Liver (tissue), 3 donors: ENCODE measurements at regions not wholly inside any gene's neighbourhood (a gene's known extent, or its start where the extent isn't known, plus 50 kb on each side); places are given as distances from the start of the nearest gene placed in this dataset.

Experiments
- ATF3 ChIP-seq: IDR thresholded peaks from 2 replicates; pipeline ENCODE4 v1.6.1; 2016; ENCODE audit warnings: antibody characterized with exemption
- FOXA1 ChIP-seq: IDR thresholded peaks from 2 replicates; pipeline ENCODE4 v1.6.1; 2016; ENCODE audit warnings: antibody characterized with exemption
- FOXA2 ChIP-seq: IDR thresholded peaks from 2 replicates; pipeline ENCODE4 v1.6.1; 2016; ENCODE audit warnings: antibody characterized with exemption
- GABPA ChIP-seq, 2 donors: IDR thresholded peaks in 1 of 2; conservative IDR thresholded peaks in 1 of 2; 2 replicates each; pipeline ENCODE4 v1.6.1; 2016; ENCODE audit warnings: antibody characterized with exemption in 2 of 2, mild to moderate bottlenecking in 1 of 2, moderate library complexity in 1 of 2
- HNF4A ChIP-seq, 2 donors: conservative IDR thresholded peaks; 2 replicates each; pipeline ENCODE4 v1.6.1; 2016; ENCODE audit warnings: antibody characterized with exemption in 2 of 2, mild to moderate bottlenecking in 2 of 2
- JUND ChIP-seq, 2 donors: IDR thresholded peaks; 2 replicates each; pipeline ENCODE4 v1.6.1; 2016; ENCODE audit warnings: antibody characterized with exemption in 2 of 2
- NR2F2 ChIP-seq: IDR thresholded peaks from 2 replicates; pipeline ENCODE4 v1.6.1; 2016; ENCODE audit warnings: antibody characterized with exemption
- RAD21 ChIP-seq, 2 donors: IDR thresholded peaks; 2 replicates each; pipeline ENCODE4 v1.6.1; 2016; ENCODE audit warnings: antibody characterized with exemption in 2 of 2, mild to moderate bottlenecking in 2 of 2
- RXRA ChIP-seq, 2 donors: IDR thresholded peaks; 2 replicates each; pipeline ENCODE4 v1.6.1; 2017 to 2018; ENCODE audit warnings: antibody characterized with exemption in 2 of 2, mild to moderate bottlenecking in 1 of 2
- TAF1 ChIP-seq: conservative IDR thresholded peaks from 2 replicates; pipeline ENCODE4 v1.6.1; 2016; ENCODE audit warnings: antibody characterized with exemption, mild to moderate bottlenecking
- TF ChIP-seq, protein P1 (sequence below): fragments of 150-350 bp; IDR thresholded peaks from 2 replicates; pipeline ENCODE4 v1.5.1; 2017; ENCODE audit warnings: improper control_type of control experiment, low read depth, low read length; ENCODE audit not compliant: missing input control
- TF ChIP-seq, protein P2 (sequence below): IDR thresholded peaks from 2 replicates; pipeline ENCODE4 v1.6.1; 2016; ENCODE audit warnings: antibody characterized with exemption, mild to moderate bottlenecking
- TF ChIP-seq, protein P3 (sequence below): IDR thresholded peaks from 2 replicates; pipeline ENCODE4 v1.6.1; 2016; ENCODE audit warnings: antibody characterized with exemption
- donor health status: healthy.
- donor health status: healthy.

GRCh38 chr9:83153030-83153429 is 90.1 kb upstream of the RASEF start:
- TF ChIP-seq, protein P1, sequence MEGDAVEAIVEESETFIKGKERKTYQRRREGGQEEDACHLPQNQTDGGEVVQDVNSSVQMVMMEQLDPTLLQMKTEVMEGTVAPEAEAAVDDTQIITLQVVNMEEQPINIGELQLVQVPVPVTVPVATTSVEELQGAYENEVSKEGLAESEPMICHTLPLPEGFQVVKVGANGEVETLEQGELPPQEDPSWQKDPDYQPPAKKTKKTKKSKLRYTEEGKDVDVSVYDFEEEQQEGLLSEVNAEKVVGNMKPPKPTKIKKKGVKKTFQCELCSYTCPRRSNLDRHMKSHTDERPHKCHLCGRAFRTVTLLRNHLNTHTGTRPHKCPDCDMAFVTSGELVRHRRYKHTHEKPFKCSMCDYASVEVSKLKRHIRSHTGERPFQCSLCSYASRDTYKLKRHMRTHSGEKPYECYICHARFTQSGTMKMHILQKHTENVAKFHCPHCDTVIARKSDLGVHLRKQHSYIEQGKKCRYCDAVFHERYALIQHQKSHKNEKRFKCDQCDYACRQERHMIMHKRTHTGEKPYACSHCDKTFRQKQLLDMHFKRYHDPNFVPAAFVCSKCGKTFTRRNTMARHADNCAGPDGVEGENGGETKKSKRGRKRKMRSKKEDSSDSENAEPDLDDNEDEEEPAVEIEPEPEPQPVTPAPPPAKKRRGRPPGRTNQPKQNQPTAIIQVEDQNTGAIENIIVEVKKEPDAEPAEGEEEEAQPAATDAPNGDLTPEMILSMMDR = no peak
- no peak for TF ChIP-seq HNF4A (conservative IDR thresholded peaks at IDR 0.05)
- TF ChIP-seq, protein P2, sequence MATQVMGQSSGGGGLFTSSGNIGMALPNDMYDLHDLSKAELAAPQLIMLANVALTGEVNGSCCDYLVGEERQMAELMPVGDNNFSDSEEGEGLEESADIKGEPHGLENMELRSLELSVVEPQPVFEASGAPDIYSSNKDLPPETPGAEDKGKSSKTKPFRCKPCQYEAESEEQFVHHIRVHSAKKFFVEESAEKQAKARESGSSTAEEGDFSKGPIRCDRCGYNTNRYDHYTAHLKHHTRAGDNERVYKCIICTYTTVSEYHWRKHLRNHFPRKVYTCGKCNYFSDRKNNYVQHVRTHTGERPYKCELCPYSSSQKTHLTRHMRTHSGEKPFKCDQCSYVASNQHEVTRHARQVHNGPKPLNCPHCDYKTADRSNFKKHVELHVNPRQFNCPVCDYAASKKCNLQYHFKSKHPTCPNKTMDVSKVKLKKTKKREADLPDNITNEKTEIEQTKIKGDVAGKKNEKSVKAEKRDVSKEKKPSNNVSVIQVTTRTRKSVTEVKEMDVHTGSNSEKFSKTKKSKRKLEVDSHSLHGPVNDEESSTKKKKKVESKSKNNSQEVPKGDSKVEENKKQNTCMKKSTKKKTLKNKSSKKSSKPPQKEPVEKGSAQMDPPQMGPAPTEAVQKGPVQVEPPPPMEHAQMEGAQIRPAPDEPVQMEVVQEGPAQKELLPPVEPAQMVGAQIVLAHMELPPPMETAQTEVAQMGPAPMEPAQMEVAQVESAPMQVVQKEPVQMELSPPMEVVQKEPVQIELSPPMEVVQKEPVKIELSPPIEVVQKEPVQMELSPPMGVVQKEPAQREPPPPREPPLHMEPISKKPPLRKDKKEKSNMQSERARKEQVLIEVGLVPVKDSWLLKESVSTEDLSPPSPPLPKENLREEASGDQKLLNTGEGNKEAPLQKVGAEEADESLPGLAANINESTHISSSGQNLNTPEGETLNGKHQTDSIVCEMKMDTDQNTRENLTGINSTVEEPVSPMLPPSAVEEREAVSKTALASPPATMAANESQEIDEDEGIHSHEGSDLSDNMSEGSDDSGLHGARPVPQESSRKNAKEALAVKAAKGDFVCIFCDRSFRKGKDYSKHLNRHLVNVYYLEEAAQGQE = no peak
- no peak for TF ChIP-seq GABPA (IDR thresholded peaks at IDR 0.05 in 1 of 2, conservative IDR thresholded peaks at IDR 0.05 in 1 of 2)
- no peak for TF ChIP-seq NR2F2
- TF ChIP-seq FOXA1 = no peak
- TF ChIP-seq TAF1 = no peak
- TF ChIP-seq RAD21 (IDR thresholded peaks at IDR 0.05) = no peak
- TF ChIP-seq RXRA (IDR thresholded peaks at IDR 0.05) = no peak
- no peak for TF ChIP-seq JUND (IDR thresholded peaks at IDR 0.05)
- TF ChIP-seq, protein P3, sequence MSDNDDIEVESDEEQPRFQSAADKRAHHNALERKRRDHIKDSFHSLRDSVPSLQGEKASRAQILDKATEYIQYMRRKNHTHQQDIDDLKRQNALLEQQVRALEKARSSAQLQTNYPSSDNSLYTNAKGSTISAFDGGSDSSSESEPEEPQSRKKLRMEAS = no peak
- TF ChIP-seq ATF3 = no peak
- no peak for TF ChIP-seq FOXA2
